Activated naive CD4-positive, alpha-beta T cell treated with anti-CD3 and anti-CD28 coated beads, Interleukin-2, amount 50 U/mL, for 16 hours (primary cell): ENCODE measurements at regions not wholly inside any gene's neighbourhood (a gene's known extent, or its start where the extent isn't known, plus 50 kb on each side); places are given as distances from the start of the nearest gene placed in this dataset.

Experiments used
- DNase-seq: peaks from one replicate; pipeline ENCODE4 v3.0.0-alpha.2; 2020

- DNase-seq = no peak
Observed at GRCh38 chr6:33862536-33862935, 58.7 kb upstream of the MLN start.

GRCh38 chr6:33861722-33862121 is 57.9 kb upstream of the MLN start:
- DNase-seq = no peak

- DNase-seq = no peak
Observed at GRCh38 chr6:33860706-33861474, 57.1 kb upstream of the MLN start.

- no peak for DNase-seq
Observed at GRCh38 chr6:33860006-33860405, 56.2 kb upstream of the MLN start.

GRCh38 chr6:33858804-33859505 is 55.2 kb upstream of the MLN start:
- DNase-seq = no peak

GRCh38 chr6:33857932-33858475 is 54.2 kb upstream of the MLN start:
- DNase-seq = no peak

GRCh38 chr6:33857093-33857931 is 53.5 kb upstream of the MLN start:
- DNase-seq = no peak

- peak; percentile 52 for DNase-seq
Observed at GRCh38 chr6:33856655-33857054, 52.9 kb upstream of the MLN start.

GRCh38 chr6:33856031-33856590 is 52.3 kb upstream of the MLN start:
- no peak for DNase-seq

- no peak for DNase-seq
Observed at GRCh38 chr6:33854572-33855030, 50.8 kb upstream of the MLN start.

- no peak for DNase-seq
Observed at GRCh38 chr6:33853736-33854135, 49.9 kb upstream of the MLN start.
